HG02610 (cell line): ENCODE measurements at regions not wholly inside any gene's neighbourhood (a gene's known extent, or its start where the extent isn't known, plus 50 kb on each side); places are given as distances from the start of the nearest gene placed in this dataset.
"Not testable (repeated sequence)": the region's sequence is repeated elsewhere in the genome, so short reads cannot be mapped to it uniquely, and the experiment has no call there.

Source experiments
- ATAC-seq: cut with Tn5 transposase; IDR thresholded peaks from one replicate; pipeline ENCODE4 v1.9.1; 2021; ENCODE audit warnings: mild to moderate bottlenecking, moderate library complexity; ENCODE audit not compliant: unreplicated experiment

DNA sequence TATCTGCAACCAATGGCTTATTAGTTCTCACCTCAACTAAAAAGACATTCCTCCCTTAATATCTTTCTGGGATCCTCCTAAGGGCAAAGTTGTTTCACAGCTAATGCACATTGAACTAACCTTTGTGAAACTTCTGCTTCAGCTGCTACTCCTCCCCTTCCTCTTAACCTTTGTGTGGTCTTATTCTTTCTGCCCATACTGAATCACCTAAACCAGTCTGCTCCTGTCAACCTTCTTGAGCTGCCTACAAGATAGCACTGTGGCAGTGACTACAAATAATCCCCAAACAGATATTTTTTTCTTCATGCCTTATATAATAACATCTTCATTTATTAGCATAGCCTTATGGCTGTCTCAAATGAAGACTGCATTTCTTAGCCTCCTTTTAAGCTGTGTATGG lies 1077.4 kb upstream of the ATXN7L3B start:
- ATAC-seq: no peak

DNA sequence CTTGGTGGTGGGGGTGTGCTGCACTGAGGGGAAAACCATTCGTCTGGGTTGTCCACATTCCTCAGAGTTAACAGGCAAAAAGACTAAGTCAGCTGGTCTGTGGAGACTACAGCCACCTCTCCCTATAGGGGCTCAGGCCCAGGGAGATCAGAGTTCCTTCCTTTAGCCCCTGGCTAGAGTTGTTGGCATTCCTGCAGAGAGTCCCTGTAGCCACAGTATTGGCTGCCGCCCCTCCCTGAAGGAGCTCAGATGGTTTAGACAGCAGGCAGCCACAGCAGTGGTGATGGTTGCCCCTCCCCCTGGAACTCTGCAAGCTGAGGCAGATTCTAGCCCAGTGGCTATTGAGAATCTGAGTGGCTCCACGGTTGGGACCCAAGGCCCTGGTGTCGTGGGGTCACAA lies 1072.5 kb upstream of the ATXN7L3B start:
- no peak for ATAC-seq

DNA sequence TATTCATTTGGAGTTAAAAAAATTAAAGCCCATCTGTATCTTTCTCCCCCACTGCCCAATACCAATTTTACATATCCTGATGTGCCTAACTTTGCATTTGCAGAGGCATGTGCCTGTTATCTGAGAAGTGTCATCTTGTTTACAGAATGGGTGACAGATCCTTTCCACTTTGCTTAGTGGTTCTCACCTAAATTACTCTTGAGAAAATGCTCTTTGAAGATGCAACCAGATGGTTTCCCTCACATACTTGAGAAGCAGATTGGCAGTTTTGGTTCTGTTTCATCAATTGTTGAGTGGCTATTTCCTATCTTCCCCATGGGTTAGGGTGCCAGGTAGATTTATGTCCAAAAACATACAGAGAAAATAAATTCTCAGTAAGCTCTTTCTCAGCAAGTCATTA lies 1051.4 kb upstream of the ATXN7L3B start:
- ATAC-seq: no peak

DNA sequence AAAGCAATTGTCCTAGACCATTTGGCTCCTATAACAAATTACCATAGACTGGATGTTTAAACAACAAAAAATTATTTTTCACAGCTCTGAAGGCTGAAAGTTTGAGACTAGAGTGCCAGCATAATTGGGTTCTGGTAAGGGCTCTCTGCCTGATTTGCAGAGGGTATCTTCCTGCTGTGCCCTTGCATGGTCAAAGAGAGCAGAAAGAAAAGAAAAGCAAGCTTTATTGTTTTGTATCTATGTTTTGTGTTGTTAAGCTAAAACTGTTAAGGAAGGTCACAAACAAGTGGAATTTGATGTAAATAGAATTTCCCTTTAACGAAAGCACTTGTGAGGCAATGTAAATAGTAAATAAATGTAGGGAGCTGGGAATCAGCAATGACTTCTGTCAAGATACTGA lies 1031.0 kb upstream of the ATXN7L3B start:
- no peak for ATAC-seq

GRCh38 chr12:73514672-73515071 lies 1023.0 kb upstream of the ATXN7L3B start:
- no peak for ATAC-seq

DNA sequence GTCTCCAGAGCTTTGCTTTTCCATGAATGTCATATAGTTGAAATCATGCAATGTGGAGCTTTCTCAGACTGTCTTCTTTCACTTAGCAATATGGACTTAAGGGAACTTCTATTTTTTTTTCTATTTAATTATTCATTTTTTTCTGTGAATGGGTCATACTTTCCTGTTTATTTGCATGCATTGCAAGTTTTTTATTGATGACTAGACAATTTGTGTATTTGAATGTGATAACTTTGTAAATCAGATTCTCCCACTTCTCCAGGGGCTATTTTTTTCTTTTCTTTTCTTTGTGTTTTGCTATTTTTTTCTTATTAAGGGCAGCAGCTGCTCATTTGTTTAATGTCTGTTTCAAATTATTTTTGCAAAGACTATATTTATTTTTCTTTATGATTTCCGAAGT lies 1019.8 kb upstream of the ATXN7L3B start:
- no peak for ATAC-seq

GRCh38 chr12:73529231-73529630 lies 1008.4 kb upstream of the ATXN7L3B start:
- ATAC-seq: no peak

- no peak for ATAC-seq
Measured at GRCh38 chr12:73529954-73530353, 1007.7 kb upstream of the ATXN7L3B start.

GRCh38 chr12:73531752-73532151 lies 1005.9 kb upstream of the ATXN7L3B start:
- peak; percentile 53 for ATAC-seq

GRCh38 chr12:73547421-73547820 lies 990.2 kb upstream of the ATXN7L3B start:
- ATAC-seq: no peak

GRCh38 chr12:73585136-73585535 lies 952.5 kb upstream of the ATXN7L3B start:
- no peak for ATAC-seq

- no peak for ATAC-seq
Measured at GRCh38 chr12:73589220-73589619, 948.4 kb upstream of the ATXN7L3B start.

- ATAC-seq: no peak
Measured at GRCh38 chr12:73598626-73599025, 939.0 kb upstream of the ATXN7L3B start.

DNA sequence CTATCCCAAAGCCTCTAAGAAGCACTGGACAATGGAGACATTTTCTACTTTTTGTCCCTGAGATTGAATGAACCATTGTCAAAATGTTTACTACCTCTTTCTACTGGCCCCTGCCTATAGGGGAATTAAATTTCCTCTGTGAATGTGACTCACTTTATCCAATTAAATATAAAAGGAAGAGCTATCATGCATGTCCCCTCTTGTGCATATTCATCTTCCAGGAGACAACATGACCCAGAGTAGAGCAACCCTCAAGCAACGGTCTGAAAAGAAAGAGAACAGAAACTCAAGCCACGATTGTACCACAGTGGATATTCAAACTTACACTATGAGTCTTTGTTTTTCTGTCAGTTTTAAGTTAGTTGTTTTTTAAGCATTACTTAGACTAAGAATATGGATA lies 938.4 kb upstream of the ATXN7L3B start:
- ATAC-seq: no peak

GRCh38 chr12:73605925-73606324 lies 931.7 kb upstream of the ATXN7L3B start:
- not testable (repeated sequence) for ATAC-seq

DNA sequence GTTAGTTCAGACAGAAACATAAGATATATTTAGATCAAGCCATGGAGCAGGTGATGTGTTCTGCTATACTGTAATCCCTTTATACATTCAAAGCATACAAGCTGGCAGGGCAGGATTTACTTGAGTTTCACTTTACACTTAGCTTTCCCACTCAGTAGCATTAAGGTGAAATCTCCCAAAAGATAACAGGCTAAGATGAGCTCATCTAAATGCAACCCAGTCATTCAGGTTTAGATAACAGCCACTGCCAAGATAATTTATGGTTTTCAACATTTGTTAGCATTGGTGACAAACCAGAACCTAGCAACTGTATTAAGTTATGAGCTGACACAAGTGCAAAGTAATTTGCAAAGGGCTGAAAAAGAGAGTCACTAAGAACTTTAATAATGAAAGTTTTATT lies 925.1 kb upstream of the ATXN7L3B start:
- ATAC-seq: no peak

DNA sequence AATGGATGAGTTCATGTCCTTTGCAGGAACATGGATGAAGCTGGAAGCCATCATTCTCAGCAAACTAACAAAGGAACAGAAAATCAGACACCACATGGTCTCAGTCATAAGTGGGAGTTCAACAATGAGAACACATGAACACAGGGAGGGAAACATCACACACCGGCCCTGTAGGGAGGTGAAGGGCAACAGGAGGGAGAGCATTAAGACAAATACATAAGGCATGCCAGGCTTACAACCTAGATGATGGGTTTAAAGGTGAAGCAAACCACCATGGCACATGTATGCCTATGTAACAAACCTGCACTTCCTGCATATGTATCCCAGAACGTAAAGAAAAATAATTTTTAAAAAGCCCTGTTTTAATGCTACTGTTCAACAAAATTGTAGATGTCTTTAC lies 914.2 kb upstream of the ATXN7L3B start:
- no peak for ATAC-seq

GRCh38 chr12:73625226-73625625 lies 912.4 kb upstream of the ATXN7L3B start:
- no peak for ATAC-seq

DNA sequence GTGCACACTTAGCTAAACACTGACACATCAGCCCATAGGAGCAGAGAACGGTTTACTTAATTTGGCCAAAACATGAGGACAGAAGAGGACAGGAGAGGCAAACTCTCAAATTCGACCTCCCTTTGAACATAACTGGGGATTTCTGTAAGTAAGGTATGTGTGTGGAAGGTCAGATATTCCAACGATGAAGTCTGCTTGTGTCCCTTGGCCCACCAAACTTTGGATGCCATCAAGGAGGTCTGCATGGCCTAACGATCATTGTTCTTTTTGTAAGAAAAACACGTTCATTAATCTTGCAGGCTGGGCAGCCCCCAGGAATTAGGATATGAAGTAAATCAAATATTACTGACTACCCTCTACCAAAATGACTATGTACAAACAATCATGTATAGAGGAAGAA lies 908.5 kb upstream of the ATXN7L3B start:
- no peak for ATAC-seq

- ATAC-seq: no peak
Measured at GRCh38 chr12:73629893-73630831, 907.5 kb upstream of the ATXN7L3B start.

- no peak for ATAC-seq
Measured at GRCh38 chr12:73632191-73632590, 905.4 kb upstream of the ATXN7L3B start.

DNA sequence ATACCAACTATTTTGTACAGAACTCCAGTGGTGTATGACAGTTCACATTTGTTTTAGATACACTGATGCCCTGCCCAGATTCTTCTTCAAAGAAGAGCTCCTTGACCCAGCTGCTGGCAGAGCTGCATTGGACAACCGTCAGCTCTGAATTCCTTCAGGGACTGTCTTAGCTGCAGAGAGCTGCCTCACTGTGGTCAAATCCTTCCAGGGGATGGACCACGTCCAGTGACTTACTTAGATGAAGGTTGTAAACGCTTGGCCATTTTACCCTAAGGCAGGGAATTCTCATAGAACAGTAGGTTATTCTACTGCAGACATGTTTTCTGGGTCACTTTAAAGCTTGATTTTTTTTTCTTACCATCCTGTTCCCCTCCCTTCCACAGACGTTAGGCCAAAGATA lies 905.0 kb upstream of the ATXN7L3B start:
- ATAC-seq: no peak

DNA sequence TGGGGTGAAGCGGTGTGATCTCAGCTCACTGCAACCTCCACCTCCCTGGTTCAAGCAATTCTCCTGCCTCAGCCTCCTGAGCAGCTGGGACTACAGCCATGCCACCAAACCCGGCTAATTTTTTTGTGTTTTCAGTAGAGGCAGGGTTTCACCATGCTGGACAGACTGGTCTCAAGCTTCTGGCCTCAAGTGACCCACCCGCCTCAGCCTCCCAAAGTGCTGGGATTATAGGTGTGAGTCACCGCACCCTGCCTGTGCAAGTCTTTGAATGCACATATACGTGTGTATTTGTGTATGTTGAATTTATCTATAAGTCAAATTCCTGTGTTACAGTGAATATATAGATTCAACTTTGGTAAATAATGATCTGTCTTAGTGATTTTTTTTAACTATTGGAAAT lies 898.2 kb upstream of the ATXN7L3B start:
- not testable (repeated sequence) for ATAC-seq
